ENCODE measurements at regions not wholly inside any gene's neighbourhood (a gene's known extent, or its start where the extent isn't known, plus 50 kb on each side); places are given as distances from the start of the nearest gene placed in this dataset.

DNA sequence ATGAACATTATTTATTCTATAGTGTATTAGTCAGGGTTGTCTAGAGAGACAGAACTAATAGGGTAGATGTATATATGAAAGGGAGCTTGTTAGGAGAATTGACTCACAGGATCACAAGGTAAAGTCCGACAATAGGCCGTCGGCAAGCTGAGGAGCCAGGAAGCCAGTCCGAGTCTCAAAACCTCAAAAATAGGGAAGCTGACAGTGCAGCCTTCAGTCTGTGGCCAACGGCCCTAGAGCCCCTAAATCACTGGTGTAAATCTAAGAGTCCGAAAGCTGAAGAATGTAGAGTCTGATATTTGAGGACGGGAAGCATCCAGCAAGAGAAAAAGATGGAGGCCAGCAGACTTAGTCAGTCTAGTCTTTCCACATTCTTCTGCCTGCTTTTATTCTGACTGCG, 912.2 kb downstream of the FLRT2 start:
- DNase-seq (ENCODE audit: low spot score): no peak
- 80% methylated on average over 8 of the region's 8 CpGs for WGBS
- Histone ChIP-seq H3K4me1 (ENCODE audit: control insufficient read depth in 4 of 4, insufficient read depth in 4 of 4, low read length in 3 of 4) (no peaks in the 10 kb centered on the region), H3K36me3 (ENCODE audit: control insufficient read depth in 4 of 4, insufficient read depth in 3 of 4, low read depth in 1 of 4, low read length in 3 of 4) (no peaks in the 10 kb centered on the region), H3K9ac (ENCODE audit: low read depth in 1 of 2, low read length in 2 of 2) (no peak overlapping the region), H3K27ac (ENCODE audit: low read depth in 1 of 2, low read length in 2 of 2) (no peak overlapping the region), H3K27me3 (ENCODE audit: control insufficient read depth in 4 of 4, insufficient read depth in 4 of 4, low read length in 3 of 4) (no peaks in the 10 kb centered on the region), H3K9me3 (ENCODE audit: control insufficient read depth in 4 of 4, low read length in 3 of 4) (no peaks in the 10 kb centered on the region), H3K4me3 (ENCODE audit: low read depth in 1 of 3, low read length in 3 of 3) (no peak overlapping the region)
- TF ChIP-seq, protein P1, sequence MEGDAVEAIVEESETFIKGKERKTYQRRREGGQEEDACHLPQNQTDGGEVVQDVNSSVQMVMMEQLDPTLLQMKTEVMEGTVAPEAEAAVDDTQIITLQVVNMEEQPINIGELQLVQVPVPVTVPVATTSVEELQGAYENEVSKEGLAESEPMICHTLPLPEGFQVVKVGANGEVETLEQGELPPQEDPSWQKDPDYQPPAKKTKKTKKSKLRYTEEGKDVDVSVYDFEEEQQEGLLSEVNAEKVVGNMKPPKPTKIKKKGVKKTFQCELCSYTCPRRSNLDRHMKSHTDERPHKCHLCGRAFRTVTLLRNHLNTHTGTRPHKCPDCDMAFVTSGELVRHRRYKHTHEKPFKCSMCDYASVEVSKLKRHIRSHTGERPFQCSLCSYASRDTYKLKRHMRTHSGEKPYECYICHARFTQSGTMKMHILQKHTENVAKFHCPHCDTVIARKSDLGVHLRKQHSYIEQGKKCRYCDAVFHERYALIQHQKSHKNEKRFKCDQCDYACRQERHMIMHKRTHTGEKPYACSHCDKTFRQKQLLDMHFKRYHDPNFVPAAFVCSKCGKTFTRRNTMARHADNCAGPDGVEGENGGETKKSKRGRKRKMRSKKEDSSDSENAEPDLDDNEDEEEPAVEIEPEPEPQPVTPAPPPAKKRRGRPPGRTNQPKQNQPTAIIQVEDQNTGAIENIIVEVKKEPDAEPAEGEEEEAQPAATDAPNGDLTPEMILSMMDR (IDR thresholded peaks at IDR 0.05; ENCODE audit: low read depth, low read length, missing input control): no peak
- TF ChIP-seq, protein P2, sequence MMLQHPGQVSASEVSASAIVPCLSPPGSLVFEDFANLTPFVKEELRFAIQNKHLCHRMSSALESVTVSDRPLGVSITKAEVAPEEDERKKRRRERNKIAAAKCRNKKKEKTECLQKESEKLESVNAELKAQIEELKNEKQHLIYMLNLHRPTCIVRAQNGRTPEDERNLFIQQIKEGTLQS (IDR thresholded peaks at IDR 0.05): no peak
- TF ChIP-seq MAX (IDR thresholded peaks at IDR 0.05): no peak
- TF ChIP-seq GABPA (IDR thresholded peaks at IDR 0.05 in 1 of 2, conservative IDR thresholded peaks at IDR 0.05 in 1 of 2): no peak
- TF ChIP-seq RXRA (IDR thresholded peaks at IDR 0.05): no peak
- TF ChIP-seq HNF4G (IDR thresholded peaks at IDR 0.05): no peak
- TF ChIP-seq YY1 (IDR thresholded peaks at IDR 0.05): no peak
- no peak for TF ChIP-seq NR2F2 (IDR thresholded peaks at IDR 0.05)
- TF ChIP-seq HNF4A (conservative IDR thresholded peaks at IDR 0.05): no peak
- no peak for TF ChIP-seq FOXA2 (IDR thresholded peaks at IDR 0.05)

DNA sequence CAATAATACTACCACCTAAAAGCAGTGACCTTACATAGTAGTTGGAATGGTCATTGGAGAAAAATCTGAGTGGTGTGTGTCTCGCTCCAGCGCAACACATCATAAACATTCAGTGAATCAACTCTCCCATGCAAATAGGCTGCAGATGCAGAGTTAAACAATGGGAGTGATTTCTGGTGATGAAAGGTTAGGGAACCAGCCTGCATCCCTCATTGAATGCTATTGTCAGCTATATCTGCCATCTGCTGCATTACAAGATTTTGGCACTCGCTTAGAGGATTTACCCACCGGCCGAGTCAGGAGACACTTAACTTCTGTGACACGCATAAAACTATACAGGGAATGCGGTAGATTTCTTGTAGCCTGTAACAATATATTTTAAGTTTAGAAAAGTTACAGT, 900.9 kb downstream of the FLRT2 start:
- WGBS: 88% methylated on average over 7 of the region's 7 CpGs
- no peak for DNase-seq (ENCODE audit: low spot score)
- H3K9me3 ChIP-seq (ENCODE audit: control insufficient read depth in 4 of 4, low read length in 3 of 4): no peaks in the 10 kb centered on the region
- H3K27ac ChIP-seq (ENCODE audit: low read depth in 1 of 2, low read length in 2 of 2): no peak overlapping the region
- H3K27me3 ChIP-seq (ENCODE audit: control insufficient read depth in 4 of 4, insufficient read depth in 4 of 4, low read length in 3 of 4): no peaks in the 10 kb centered on the region
- no peak for TF ChIP-seq JUND (IDR thresholded peaks at IDR 0.05)
- TF ChIP-seq HNF4A (conservative IDR thresholded peaks at IDR 0.05): no peak
- TF ChIP-seq EGR1 (IDR thresholded peaks at IDR 0.05; ENCODE audit: low read depth in 2 of 2): no peak
- H3K36me3 ChIP-seq (ENCODE audit: control insufficient read depth in 4 of 4, insufficient read depth in 3 of 4, low read depth in 1 of 4, low read length in 3 of 4): no peaks in the 10 kb centered on the region
- H3K9ac ChIP-seq (ENCODE audit: low read depth in 1 of 2, low read length in 2 of 2): no peak overlapping the region
- H3K4me1 ChIP-seq (ENCODE audit: control insufficient read depth in 4 of 4, insufficient read depth in 4 of 4, low read length in 3 of 4): no peaks in the 10 kb centered on the region
- H3K4me3 ChIP-seq (ENCODE audit: low read depth in 1 of 3, low read length in 3 of 3): no peak overlapping the region

DNA sequence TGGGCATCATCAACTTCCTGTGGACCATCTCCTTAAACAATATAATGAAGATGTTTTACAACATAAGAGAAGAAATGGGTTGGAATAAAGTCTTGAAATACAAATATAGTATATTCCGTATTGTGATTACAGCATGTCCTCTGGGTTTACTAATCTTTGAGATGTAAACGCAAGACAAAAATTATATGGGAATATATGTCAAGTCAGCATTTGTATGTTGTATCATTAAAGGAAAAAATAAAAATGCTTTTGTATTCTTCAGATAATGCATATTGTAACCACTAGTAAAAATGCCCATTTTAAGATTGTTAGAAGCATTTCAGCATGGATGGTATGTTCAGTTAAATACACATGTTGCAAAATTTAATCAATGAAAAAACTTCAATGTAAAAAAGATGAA, 893.3 kb downstream of the FLRT2 start:
- H3K27ac ChIP-seq (ENCODE audit: low read depth in 1 of 2, low read length in 2 of 2): no peak overlapping the region
- H3K9ac ChIP-seq (ENCODE audit: low read depth in 1 of 2, low read length in 2 of 2): no peak overlapping the region
- no peaks in the 10 kb centered on the region for H3K9me3 ChIP-seq (ENCODE audit: control insufficient read depth in 4 of 4, low read length in 3 of 4)
- DNase-seq (ENCODE audit: low spot score): no peak
- no peaks in the 10 kb centered on the region for H3K4me1 ChIP-seq (ENCODE audit: control insufficient read depth in 4 of 4, insufficient read depth in 4 of 4, low read length in 3 of 4)
- no peaks in the 10 kb centered on the region for H3K27me3 ChIP-seq (ENCODE audit: control insufficient read depth in 4 of 4, insufficient read depth in 4 of 4, low read length in 3 of 4)
- no peak overlapping the region for H3K4me3 ChIP-seq (ENCODE audit: low read depth in 1 of 3, low read length in 3 of 3)
- TF ChIP-seq YY1 (IDR thresholded peaks at IDR 0.05): no peak
- TF ChIP-seq FOXA2 (IDR thresholded peaks at IDR 0.05): no peak
- TF ChIP-seq, protein P3, sequence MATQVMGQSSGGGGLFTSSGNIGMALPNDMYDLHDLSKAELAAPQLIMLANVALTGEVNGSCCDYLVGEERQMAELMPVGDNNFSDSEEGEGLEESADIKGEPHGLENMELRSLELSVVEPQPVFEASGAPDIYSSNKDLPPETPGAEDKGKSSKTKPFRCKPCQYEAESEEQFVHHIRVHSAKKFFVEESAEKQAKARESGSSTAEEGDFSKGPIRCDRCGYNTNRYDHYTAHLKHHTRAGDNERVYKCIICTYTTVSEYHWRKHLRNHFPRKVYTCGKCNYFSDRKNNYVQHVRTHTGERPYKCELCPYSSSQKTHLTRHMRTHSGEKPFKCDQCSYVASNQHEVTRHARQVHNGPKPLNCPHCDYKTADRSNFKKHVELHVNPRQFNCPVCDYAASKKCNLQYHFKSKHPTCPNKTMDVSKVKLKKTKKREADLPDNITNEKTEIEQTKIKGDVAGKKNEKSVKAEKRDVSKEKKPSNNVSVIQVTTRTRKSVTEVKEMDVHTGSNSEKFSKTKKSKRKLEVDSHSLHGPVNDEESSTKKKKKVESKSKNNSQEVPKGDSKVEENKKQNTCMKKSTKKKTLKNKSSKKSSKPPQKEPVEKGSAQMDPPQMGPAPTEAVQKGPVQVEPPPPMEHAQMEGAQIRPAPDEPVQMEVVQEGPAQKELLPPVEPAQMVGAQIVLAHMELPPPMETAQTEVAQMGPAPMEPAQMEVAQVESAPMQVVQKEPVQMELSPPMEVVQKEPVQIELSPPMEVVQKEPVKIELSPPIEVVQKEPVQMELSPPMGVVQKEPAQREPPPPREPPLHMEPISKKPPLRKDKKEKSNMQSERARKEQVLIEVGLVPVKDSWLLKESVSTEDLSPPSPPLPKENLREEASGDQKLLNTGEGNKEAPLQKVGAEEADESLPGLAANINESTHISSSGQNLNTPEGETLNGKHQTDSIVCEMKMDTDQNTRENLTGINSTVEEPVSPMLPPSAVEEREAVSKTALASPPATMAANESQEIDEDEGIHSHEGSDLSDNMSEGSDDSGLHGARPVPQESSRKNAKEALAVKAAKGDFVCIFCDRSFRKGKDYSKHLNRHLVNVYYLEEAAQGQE (IDR thresholded peaks at IDR 0.05): no peak
- no peak for TF ChIP-seq NR2F2 (IDR thresholded peaks at IDR 0.05)
- TF ChIP-seq SP1 (IDR thresholded peaks at IDR 0.05): no peak
- no peak for TF ChIP-seq EGR1 (IDR thresholded peaks at IDR 0.05; ENCODE audit: low read depth in 2 of 2)
- TF ChIP-seq, protein P1 (IDR thresholded peaks at IDR 0.05; ENCODE audit: low read depth, low read length, missing input control): no peak
- no peak for TF ChIP-seq TAF1 (conservative IDR thresholded peaks at IDR 0.05)
- TF ChIP-seq JUND (IDR thresholded peaks at IDR 0.05): no peak
- TF ChIP-seq MAX (IDR thresholded peaks at IDR 0.05): no peak
- no peak for TF ChIP-seq FOXA1 (IDR thresholded peaks at IDR 0.05)
- no peak for TF ChIP-seq RXRA (IDR thresholded peaks at IDR 0.05)
- 67% methylated on average over 2 of the region's 2 CpGs for WGBS
- H3K36me3 ChIP-seq (ENCODE audit: control insufficient read depth in 4 of 4, insufficient read depth in 3 of 4, low read depth in 1 of 4, low read length in 3 of 4): no peaks in the 10 kb centered on the region
